G401.6 (cell line): ENCODE measurements at regions not wholly inside any gene's neighbourhood (a gene's known extent, or its start where the extent isn't known, plus 50 kb on each side); places are given as distances from the start of the nearest gene placed in this dataset.
A peak's percentile ranks its signal among the peaks of the same experiment; 100 is the strongest.
"Not testable (repeated sequence)": the region's sequence is repeated elsewhere in the genome, so short reads cannot be mapped to it uniquely, and the experiment has no call there.

Experiments used
- FAIRE-seq: peaks from 2 replicates; lab custom pipeline; 2012; peaks lifted over from hg19 to GRCh38; lab: Jason Lieb, UNC

- no peak for FAIRE-seq
Measured at GRCh38 chr1:88552226-88552625, 131.8 kb upstream of the PKN2 start.

DNA sequence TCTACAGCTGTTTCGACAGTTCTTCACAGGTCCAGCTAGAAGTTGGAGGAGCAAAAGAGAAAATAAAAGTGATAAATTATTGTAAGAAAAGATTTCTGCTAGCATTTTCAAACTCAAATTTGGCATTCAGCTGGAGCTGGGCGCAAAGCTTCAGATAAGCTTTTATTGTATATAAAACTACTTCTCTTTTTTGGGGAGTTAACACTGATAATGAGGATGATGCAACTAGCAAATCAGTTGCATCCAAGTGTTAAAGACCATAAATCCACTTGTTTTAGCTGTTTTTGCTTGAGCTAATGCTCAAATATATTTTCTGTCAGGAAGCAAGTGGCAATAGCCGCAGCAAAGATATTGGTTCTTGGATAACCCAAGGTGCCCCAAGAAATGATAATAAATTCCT, 127.1 kb upstream of the PKN2 start:
- FAIRE-seq = no peak

- no peak for FAIRE-seq
Measured at GRCh38 chr1:88560621-88561020, 123.5 kb upstream of the PKN2 start.

DNA sequence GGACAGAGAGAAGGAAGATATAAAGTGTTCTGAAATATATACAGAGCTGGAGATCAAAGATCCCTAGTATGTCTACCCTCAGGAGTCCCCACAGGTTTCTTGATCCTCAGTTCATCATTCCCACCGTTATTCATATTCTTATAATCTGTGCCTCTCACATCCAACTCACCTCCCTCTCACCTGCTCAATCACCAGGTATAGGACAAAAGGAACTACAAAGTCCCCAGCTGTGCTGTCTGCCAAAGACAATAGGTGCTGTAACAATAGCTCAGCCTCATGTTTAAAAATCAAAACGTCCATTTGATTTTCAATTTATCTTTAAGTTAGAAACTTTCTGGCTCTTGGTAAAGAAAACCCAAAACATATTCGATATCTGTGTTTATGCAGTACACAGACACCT, 121.1 kb upstream of the PKN2 start:
- FAIRE-seq = no peak

DNA sequence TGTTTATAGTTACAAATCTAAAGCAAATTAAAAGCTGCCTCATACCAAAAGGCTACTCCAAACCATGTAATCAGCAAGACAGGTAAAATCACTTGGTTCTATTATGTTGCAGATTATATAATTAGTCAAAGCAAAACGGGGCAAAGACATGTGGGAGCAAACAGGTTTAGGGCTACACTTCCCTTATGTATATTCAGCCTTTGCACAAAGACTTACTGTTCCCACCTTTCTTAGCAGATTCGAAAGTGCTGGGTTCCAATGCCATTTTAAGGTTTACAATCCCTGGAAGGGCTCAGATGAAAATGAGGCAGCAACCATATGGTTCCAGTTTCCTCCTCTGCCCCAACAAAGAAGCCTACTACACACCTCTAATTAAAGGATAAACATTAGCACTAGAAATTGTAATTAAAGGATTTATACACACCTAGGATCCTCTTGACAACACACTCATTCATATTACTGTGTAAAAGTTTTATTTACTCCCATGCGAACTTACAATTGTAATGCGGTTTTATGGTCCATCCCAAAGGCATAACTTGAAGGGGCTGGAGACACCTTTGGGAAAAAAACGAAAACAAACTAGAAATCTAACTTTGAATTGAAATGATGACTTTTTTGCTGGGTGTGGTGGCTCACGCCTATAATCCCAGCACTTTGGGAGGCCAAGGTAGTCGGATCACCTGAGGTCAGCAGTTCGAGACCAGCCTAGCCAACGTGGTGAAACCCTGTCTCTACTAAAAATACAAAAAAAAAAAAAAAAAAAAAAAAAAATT, 117.3 kb upstream of the PKN2 start:
- FAIRE-seq = no peak

DNA sequence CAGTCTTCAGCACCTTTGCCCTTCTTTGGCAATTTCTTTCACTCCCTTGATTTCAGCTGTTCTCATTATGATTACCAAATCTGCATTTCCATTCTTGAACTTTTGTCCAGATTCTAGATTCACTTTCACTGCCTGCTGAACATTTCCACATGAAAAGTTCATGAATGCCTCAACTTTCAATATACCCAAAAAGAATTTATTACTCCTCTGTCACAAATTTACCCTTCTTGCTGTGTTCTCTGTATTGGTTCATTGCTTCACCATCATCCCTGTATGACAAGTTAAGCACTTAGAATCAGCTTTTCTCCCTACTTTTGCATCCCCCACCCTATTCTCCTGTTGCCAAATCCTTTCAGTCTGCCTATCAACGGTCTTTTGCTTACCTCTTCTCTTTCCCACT, 112.6 kb upstream of the PKN2 start:
- FAIRE-seq = no peak

- FAIRE-seq = no peak
Measured at GRCh38 chr1:88579598-88579997, 104.5 kb upstream of the PKN2 start.

DNA sequence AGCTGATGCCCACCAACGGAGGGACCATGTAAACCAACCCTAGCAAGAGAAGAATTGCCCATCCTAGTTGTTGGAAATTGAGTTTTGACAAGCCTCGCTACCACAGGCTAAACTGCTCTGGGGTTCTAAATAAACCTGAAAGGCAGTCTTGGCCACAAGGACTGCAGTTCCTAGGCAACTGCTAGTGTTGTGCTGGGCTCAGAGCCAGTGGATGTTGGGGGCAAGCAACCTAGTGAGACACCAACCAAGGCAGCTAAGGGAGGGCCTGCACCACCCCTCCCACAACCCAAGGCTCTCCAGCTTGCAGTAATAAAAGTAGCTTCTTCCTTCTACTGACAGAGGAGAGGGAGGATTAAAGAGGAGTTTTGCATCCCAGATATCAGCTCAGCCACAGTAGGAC, 102.4 kb upstream of the PKN2 start:
- FAIRE-seq = no peak

DNA sequence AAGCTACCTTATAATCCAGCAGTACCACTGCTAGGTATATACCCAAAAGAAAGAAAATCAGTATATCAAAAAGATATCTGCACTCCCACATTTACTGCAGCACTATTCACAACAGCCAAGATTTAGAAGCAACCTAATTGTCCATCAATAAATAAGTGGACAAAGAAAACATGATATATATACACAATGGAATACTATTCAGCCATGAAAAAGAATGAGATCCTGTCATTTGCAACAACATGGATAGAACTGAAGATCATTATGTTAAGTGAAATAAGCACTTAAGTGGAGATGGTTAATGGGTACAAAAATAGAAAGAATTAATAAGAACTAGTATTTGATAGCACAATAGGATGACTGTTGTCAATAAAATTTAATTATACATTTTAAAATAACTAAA, 90.7 kb upstream of the PKN2 start:
- FAIRE-seq = peak; percentile 8

DNA sequence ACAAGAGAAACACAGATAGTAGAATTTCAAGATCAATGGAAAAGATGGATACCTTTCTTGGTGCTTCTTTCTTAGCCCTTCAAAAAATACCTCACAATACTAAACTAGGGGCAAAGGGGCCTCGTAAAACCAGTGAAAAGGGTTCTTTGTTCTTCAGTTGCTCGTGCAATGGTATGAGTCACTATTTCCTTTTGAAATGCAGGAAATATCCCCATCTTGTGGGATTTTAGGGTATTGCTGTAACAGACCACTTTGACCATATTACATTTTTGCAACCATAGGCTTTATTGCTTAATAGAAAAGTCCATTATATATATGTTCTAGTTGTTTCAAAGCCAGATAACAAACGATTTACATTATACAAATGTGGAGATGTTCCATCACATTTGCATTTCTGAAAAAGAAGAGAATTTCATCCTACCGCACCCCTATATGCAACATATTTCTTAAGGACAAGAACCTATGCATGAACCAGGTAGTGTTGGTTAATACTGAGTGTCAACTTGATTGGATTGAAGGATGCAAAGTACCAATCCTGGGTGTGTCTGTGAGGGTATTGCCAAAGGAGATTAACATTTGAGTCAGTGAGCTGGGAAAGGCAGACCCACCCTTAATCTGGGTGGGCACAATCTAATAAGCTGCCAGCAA, 88.6 kb upstream of the PKN2 start:
- FAIRE-seq = peak; percentile 83

GRCh38 chr1:88597973-88598372, 86.1 kb upstream of the PKN2 start:
- FAIRE-seq = not testable (repeated sequence)

GRCh38 chr1:88608139-88608943, 75.7 kb upstream of the PKN2 start:
- peak; percentile 92 for FAIRE-seq

- no peak for FAIRE-seq
Measured at GRCh38 chr1:88609051-88609450, 75.0 kb upstream of the PKN2 start.

GRCh38 chr1:88610687-88611086, 73.4 kb upstream of the PKN2 start:
- no peak for FAIRE-seq

DNA sequence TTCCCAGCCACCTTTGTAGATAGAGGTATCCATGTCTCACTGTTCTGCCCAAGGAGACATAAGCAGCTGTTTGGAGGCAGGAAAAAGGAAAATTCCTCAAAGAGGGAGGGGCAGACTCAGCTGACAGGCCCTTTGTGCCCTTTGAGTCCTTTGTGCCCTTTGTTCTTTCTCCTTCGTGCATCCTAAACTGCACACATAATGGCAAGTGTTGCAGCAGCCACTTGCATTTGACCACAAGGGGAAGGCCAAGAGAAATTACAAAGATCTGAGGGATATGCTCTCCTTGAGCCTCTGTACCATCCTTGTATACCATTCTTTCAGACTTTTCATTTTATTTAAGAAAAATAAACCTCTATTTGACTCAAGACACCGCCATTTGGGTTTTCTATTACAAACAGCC, 71.8 kb upstream of the PKN2 start:
- FAIRE-seq = no peak

DNA sequence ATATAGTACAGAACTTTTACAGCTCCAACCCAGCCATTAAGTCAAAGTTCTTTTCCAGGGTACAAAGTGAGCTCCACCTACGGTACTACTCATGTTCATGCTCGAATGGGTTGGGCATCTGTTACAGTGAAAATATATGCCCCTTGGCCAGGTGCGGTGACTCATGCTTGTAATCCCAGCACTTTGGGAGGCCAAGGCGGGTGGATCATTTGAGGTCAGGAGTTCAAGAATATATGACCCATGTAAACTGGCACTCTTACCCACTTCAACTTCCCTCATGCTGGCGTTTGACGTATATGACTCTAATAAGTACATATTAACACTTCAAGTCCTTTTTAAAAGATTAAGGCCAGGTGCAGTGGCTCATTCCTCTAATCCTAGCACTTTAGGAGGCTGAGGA, 71.3 kb upstream of the PKN2 start:
- no peak for FAIRE-seq

DNA sequence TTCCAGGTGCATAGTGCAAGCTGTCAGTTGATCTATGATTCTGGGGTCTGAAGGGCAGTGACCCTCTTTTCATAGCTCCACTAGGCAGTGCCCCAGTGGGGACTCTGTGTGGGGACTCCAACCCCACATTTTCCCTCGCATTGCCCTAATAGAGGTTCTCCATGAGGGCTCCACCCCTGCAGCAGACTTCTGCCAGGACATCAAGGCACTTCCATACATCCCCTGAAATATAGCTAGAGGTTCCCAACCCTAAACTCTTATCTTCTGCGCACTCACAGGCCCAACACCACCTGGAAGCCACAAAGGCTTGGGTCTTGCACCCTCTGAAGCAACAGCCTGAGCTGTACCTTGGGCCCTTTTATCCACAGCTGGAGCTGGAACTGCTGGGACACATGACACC, 65.7 kb upstream of the PKN2 start:
- no peak for FAIRE-seq

DNA sequence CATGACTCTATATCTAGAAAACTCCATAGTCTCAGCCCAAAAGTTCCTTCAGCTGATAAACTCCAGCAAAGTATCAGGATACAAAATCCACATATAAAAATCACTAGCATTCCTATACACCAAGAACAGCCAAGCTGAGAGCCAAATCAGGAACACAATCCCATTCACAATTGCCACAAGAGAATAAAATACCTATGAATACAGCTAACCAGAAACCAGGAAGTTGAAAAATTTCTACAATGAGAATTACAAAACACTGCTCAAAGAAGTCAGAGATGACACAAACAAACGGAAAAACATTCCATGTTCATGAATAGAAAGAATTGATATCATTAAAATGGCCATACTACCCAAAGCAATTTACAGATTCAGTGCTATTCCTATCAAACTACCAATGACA, 61.0 kb upstream of the PKN2 start:
- FAIRE-seq = not testable (repeated sequence)
